Cardiac muscle cell (in vitro differentiated cells and primary cell): ENCODE measurements at regions not wholly inside any gene's neighbourhood (a gene's known extent, or its start where the extent isn't known, plus 50 kb on each side); places are given as distances from the start of the nearest gene placed in this dataset.

Experiments used
- DNase-seq, 2 donors: peaks; one replicate each; pipeline versions ENCODE4 v3.0.0 to v3.0.0-alpha.2; 2010 to 2017; ENCODE audit warnings: low read depth in 1 of 2, low spot score in 1 of 2
- H3K27ac ChIP-seq: fragments of 200-600 bp; sonication (generic); 2 replicates; pipeline ENCODE4 v1.5.1; 2016
- H3K27me3 ChIP-seq: fragments of 200-600 bp; sonication (generic); 2 replicates; pipeline ENCODE4 v1.6.0; 2016; ENCODE audit warnings: control low read depth
- H3K36me3 ChIP-seq: fragments of 200-600 bp; sonication (generic); 2 replicates; pipeline ENCODE4 v1.5.1; 2016; ENCODE audit warnings: control low read depth
- H3K4me1 ChIP-seq: fragments of 200-600 bp; sonication (generic); 2 replicates; pipeline ENCODE4 v1.8.1; 2017; ENCODE audit warnings: low read depth, mild to moderate bottlenecking, mixed run types
- H3K4me3 ChIP-seq: fragments of 200-600 bp; sonication (generic); 2 replicates; pipeline ENCODE4 v1.5.1; 2016; ENCODE audit warnings: mild to moderate bottlenecking
- H3K9me3 ChIP-seq: fragments of 200-600 bp; sonication (generic); 2 replicates; pipeline ENCODE4 v1.5.1; 2017; ENCODE audit warnings: low read depth, mild to moderate bottlenecking, control low read depth
- TF ChIP-seq, protein P1 (sequence below): IDR thresholded peaks from 2 replicates; pipeline ENCODE4 v1.5.1; 2012; ENCODE audit warnings: low read depth, mild to moderate bottlenecking, low read length

DNA sequence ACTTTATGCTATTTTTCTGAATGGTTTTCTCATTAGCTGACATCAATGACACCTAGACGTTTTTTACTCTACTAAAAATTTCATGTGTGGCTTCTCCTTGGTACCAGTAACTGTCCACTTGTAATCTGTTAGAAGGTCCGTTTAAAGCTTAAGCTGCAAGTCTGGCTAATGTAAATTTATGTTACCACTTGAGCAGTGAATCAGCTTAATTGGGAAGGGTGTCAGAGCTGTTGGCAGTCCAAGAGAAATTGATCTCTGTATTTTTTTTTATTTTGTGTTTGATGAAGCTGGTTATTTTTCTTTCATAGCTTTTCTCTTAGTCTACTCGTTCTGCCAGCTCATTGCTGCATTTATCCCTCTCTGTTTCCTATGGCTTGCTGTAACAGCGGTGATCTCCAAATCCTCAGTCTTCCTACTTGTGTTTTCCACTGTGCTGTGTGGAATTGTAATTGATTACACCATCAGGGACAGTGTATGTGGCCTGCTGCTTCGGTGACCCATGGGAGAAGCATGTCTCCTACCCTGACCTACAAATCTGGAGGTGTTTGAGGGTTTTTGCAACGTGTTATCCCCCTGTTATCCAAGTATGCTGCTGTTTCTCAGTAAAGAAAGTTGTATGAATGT, 724.2 kb upstream of the REG3G start:
- no peak for DNase-seq
- Histone ChIP-seq H3K9me3 (no peaks in the 10 kb centered on the region), H3K36me3 (no peaks in the 10 kb centered on the region), H3K4me3 (no peak overlapping the region), H3K4me1 (no peaks in the 10 kb centered on the region), H3K27me3 (no peaks in the 10 kb centered on the region), H3K27ac (no peak overlapping the region)
- TF ChIP-seq, protein P1, sequence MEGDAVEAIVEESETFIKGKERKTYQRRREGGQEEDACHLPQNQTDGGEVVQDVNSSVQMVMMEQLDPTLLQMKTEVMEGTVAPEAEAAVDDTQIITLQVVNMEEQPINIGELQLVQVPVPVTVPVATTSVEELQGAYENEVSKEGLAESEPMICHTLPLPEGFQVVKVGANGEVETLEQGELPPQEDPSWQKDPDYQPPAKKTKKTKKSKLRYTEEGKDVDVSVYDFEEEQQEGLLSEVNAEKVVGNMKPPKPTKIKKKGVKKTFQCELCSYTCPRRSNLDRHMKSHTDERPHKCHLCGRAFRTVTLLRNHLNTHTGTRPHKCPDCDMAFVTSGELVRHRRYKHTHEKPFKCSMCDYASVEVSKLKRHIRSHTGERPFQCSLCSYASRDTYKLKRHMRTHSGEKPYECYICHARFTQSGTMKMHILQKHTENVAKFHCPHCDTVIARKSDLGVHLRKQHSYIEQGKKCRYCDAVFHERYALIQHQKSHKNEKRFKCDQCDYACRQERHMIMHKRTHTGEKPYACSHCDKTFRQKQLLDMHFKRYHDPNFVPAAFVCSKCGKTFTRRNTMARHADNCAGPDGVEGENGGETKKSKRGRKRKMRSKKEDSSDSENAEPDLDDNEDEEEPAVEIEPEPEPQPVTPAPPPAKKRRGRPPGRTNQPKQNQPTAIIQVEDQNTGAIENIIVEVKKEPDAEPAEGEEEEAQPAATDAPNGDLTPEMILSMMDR = no peak

DNA sequence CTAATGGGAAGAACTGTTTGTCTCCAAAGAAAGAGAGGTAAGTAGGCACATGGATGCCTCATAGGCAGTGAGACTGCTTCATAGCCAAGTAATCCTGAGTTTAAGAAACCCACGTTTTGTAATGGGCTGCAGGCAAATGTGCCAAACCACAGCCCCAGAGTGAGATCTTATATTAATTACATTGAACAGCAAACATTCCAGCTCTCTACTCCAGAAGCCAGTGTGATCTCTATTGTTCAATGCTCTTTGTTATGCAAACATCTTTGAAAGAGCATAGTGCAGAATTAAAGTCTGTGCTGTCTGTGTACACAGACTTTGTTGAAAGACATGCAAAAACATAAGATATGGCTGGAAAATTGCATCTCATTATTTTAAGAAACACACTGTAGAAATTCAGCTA, 720.8 kb upstream of the REG3G start:
- H3K27me3 ChIP-seq = no peaks in the 10 kb centered on the region
- H3K9me3 ChIP-seq = no peaks in the 10 kb centered on the region
- H3K4me3 ChIP-seq = no peak overlapping the region
- no peak for DNase-seq
- TF ChIP-seq, protein P1 = no peak
- no peak overlapping the region for H3K27ac ChIP-seq
- no peaks in the 10 kb centered on the region for H3K4me1 ChIP-seq
- H3K36me3 ChIP-seq = no peaks in the 10 kb centered on the region

DNA sequence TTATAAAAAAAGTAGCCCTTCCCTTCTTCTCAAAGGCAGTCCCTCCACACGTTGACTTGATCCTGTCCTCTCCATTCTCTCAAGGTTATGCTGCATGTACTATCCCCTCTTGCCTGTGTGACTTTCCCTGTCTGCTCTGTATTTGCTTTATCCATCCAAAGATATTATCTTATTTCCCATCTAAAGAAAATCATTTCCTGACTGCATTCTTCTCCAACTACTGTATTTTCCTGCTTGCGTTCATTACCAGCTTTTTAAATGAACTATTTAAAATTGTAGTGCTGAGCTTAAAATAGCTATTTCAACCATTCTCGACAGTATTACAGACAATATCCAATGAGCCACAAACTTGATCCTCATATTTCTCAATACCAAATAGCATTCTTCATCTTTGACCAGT, 716.0 kb upstream of the REG3G start:
- no peak overlapping the region for H3K27ac ChIP-seq
- no peaks in the 10 kb centered on the region for H3K4me1 ChIP-seq
- TF ChIP-seq, protein P1 = no peak

DNA sequence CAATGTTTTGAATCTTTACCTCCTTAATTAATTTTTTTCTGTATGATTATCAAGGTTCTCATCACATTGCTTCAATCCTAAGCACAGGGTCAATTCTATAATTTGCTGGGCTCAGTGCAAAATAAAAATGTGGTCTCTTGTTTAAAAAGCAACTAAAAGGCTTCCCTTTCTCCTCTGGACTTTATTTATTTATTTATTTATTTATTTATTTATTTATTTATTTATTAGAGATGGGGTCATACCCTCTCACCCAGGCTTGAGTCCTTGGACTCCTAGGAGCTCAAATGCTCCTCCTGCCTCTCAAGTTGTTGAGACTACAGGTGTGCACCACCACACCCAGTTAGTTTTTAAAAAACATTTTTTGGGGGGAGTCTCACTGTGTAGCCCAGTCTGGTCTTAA, 710.1 kb upstream of the REG3G start:
- no peaks in the 10 kb centered on the region for H3K27me3 ChIP-seq
- H3K27ac ChIP-seq = no peak overlapping the region
- TF ChIP-seq, protein P1 = no peak
- H3K4me1 ChIP-seq = no peaks in the 10 kb centered on the region
- no peak overlapping the region for H3K4me3 ChIP-seq
- no peaks in the 10 kb centered on the region for H3K9me3 ChIP-seq
- DNase-seq = no peak
- no peaks in the 10 kb centered on the region for H3K36me3 ChIP-seq

More for the DNA sequence above, 716.0 kb upstream of the REG3G start:
- H3K36me3 ChIP-seq = no peaks in the 10 kb centered on the region
- H3K9me3 ChIP-seq = no peaks in the 10 kb centered on the region
- no peak for DNase-seq
- no peak overlapping the region for H3K4me3 ChIP-seq
- no peaks in the 10 kb centered on the region for H3K27me3 ChIP-seq

DNA sequence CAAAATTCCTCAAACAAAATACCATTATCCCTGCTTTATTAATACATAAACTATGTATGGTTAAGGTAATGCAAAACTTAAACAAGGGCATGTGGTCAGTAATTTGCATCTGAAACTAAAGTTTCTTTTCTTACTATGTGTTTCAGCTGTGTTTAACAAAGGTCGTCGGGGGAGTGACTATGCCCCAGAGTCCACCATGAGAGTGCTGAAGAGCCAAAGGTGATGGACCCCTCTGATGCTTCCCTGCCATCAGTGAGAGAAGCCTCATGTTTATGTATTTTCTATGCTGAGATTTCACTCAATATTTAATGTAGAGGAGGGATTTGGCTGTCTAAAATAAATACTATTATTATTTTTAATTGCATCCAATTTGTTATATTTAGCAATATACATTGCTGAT, 707.2 kb upstream of the REG3G start:
- no peaks in the 10 kb centered on the region for H3K27me3 ChIP-seq
- no peak for DNase-seq
- no peak overlapping the region for H3K4me3 ChIP-seq
- no peak overlapping the region for H3K27ac ChIP-seq
- TF ChIP-seq, protein P1 = no peak
- H3K9me3 ChIP-seq = no peaks in the 10 kb centered on the region
- H3K4me1 ChIP-seq = no peaks in the 10 kb centered on the region
- H3K36me3 ChIP-seq = no peaks in the 10 kb centered on the region
